GM20000 (cell line): ENCODE measurements at regions not wholly inside any gene's neighbourhood (a gene's known extent, or its start where the extent isn't known, plus 50 kb on each side); places are given as distances from the start of the nearest gene placed in this dataset.

Experiments
- DNase-seq: peaks from one replicate; pipeline ENCODE4 v3.0.0; 2012; ENCODE audit warnings: low spot score
- CTCF ChIP-seq: IDR thresholded peaks from 2 replicates; pipeline ENCODE4 v1.5.1; 2012; ENCODE audit warnings: mild to moderate bottlenecking, control low read depth; ENCODE audit errors: extremely low read depth, missing control alignments

- DNase-seq: no peak
- no peak for TF ChIP-seq CTCF
Observed at GRCh38 chr12:107444771-107445170, 240.8 kb upstream of the PWP1 start.

GRCh38 chr12:107446476-107446875, 239.1 kb upstream of the PWP1 start:
- no peak for TF ChIP-seq CTCF
- no peak for DNase-seq

GRCh38 chr12:107447336-107447735, 238.3 kb upstream of the PWP1 start:
- DNase-seq: no peak
- TF ChIP-seq CTCF: no peak

GRCh38 chr12:107448198-107448597, 237.4 kb upstream of the PWP1 start:
- no peak for DNase-seq
- TF ChIP-seq CTCF: peak; percentile 24

GRCh38 chr12:107449891-107450290, 235.7 kb upstream of the PWP1 start:
- no peak for DNase-seq
- TF ChIP-seq CTCF: no peak

- no peak for DNase-seq
Observed at GRCh38 chr12:107450541-107450940, 235.1 kb upstream of the PWP1 start.

GRCh38 chr12:107451246-107451645, 234.4 kb upstream of the PWP1 start:
- no peak for TF ChIP-seq CTCF
- no peak for DNase-seq

More at GRCh38 chr12:107450541-107450940, 235.1 kb upstream of the PWP1 start:
- no peak for TF ChIP-seq CTCF
